ENCODE measurements at regions not wholly inside any gene's neighbourhood (a gene's known extent, or its start where the extent isn't known, plus 50 kb on each side); places are given as distances from the start of the nearest gene placed in this dataset.

DNA sequence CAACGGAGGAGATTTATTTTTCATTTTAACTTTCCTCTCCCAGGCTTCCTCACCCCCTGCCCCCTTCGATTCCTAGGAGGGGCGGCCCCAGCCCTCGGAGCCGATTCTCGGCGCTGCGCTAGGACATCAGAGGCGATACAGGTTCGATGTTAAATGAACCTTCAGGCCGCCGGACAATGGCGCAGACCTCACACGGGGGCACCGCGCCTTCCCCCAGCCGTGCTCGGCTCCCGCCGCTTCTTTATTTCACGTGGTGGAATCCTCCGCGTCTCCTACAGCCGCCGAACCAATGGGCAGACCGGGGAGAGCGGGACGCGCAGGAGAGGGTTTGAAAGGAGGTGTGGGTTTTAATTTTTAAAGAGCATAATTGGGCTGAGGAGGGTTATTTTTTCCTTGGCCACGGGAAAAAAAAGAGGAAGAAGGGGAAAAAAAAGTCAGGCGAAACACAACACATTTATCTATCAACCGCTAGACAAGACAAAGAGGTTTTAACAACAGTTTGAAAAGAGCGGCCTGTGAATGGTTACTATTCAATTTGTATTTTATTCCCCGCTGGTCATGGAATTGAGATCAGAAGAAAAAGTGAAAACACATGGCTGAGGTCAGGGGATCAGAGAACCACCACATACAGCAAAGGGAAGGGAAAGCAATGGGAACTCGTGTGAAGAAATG lies 126.8 kb downstream of the TMEM174 start:
- Histone ChIP-seq H3K79me2 (ENCODE audit: insufficient read depth) (no peaks in the 10 kb centered on the region), H3K4me3 (ENCODE audit: low read depth in 2 of 2, low read length in 1 of 2) (peak overlapping the region; percentile 34 to 35; a peak in 2 of 4 replicates), H3K4me2 (peak overlapping the region; percentile 65), H3K9me2 (no peaks in the 10 kb centered on the region), H3F3A (replicated peaks; ENCODE audit: insufficient read depth) (peaks cover 12% of the 10 kb centered on the region), H3K36me3 (replicated peaks in 1 of 2; ENCODE audit: control insufficient read depth in 1 of 2, insufficient read depth in 2 of 2, low read length in 1 of 2) (no peaks in the 10 kb centered on the region), H4K20me1 (ENCODE audit: insufficient read depth) (no peaks in the 10 kb centered on the region), H2AFZ (ENCODE audit: low read depth) (peak overlapping the region; percentile 85; the same call in 1 of the 2 replicates), H3K9me3 (no peaks in the 10 kb centered on the region), H3K4me1 (ENCODE audit: control insufficient read depth in 1 of 2, insufficient read depth in 2 of 2, low read depth in 1 of 2, low read length in 1 of 2) (peaks cover 0 to 4% of the 10 kb centered on the region in 2 experiments; a peak in 1 of 4 replicates), H3K27ac (ENCODE audit: low read depth in 2 of 2, low read length in 1 of 2) (peak overlapping the region in 1 of 2 experiments; percentile 72; a peak in 3 of 4 replicates), H3K27me3 (ENCODE audit: insufficient read depth) (no peaks in the 10 kb centered on the region), H3K9ac (peak overlapping the region; percentile 63; the same call in 1 of the 2 replicates)
- peak; percentile 52 for DNase-seq
- ChIA-PET POLR2A (no interaction called here), CTCF (interaction anchor here (0.6 to 2.7 kb wide), 8 partner anchors 8 to 151 kb away, joined by 3 to 9 read pairs (median 4); no protein-coding TSS in a partner anchor)
- TF ChIP-seq MAX (IDR thresholded peaks at IDR 0.05; ENCODE audit: low read depth) (peak; percentile 70), FOXJ3 (CRISPR knock-in tag; IDR thresholded peaks at IDR 0.05) (no peak)
- 29% methylated on average over 35 of the region's 35 CpGs for WGBS (ENCODE audit: low lambda C conversion rate)

- H3K27me3 ChIP-seq (ENCODE audit: insufficient read depth), result no peaks in the 10 kb centered on the region
- H3K79me2 ChIP-seq (ENCODE audit: insufficient read depth), result no peaks in the 10 kb centered on the region
- H2AFZ ChIP-seq (ENCODE audit: low read depth), result peak overlapping the region; percentile 85
- no peaks in the 10 kb centered on the region for H3K9me3 ChIP-seq
- no peaks in the 10 kb centered on the region for H3K9me2 ChIP-seq
- DNase-seq, result peak; percentile 82
- POLR2A ChIA-PET, result no interaction called here
- H4K20me1 ChIP-seq (ENCODE audit: insufficient read depth), result no peaks in the 10 kb centered on the region
- H3K27ac ChIP-seq (ENCODE audit: low read depth in 2 of 2, low read length in 1 of 2), result peak overlapping the region in 1 of 2 experiments; percentile 72
- H3K9ac ChIP-seq, result peak overlapping the region; percentile 63
- H3K36me3 ChIP-seq (replicated peaks in 1 of 2; ENCODE audit: control insufficient read depth in 1 of 2, insufficient read depth in 2 of 2, low read length in 1 of 2), result no peaks in the 10 kb centered on the region
- WGBS (ENCODE audit: low lambda C conversion rate), result 21% methylated on average over 34 of the region's 66 CpGs
- H3K4me2 ChIP-seq, result peak overlapping the region; percentile 65
- H3K4me3 ChIP-seq (ENCODE audit: low read depth in 2 of 2, low read length in 1 of 2), result peak overlapping the region; percentile 34 to 35; a peak in 3 of 4 replicates
- CTCF ChIA-PET, result interaction anchor here (0.7 to 2.7 kb wide), 9 partner anchors 9 to 145 kb away, joined by 3 to 9 read pairs (median 3); no protein-coding TSS in a partner anchor
- TF ChIP-seq CTCF (IDR thresholded peaks at IDR 0.05) (peak; percentile 48), USF1 (IDR thresholded peaks at IDR 0.05; ENCODE audit: borderline replicate concordance, low read depth) (no peak), YY1 (IDR thresholded peaks at IDR 0.05; ENCODE audit: low read depth) (no peak)
- peaks cover 0 to 4% of the 10 kb centered on the region in 2 experiments; a peak in 1 of 4 replicates for H3K4me1 ChIP-seq (ENCODE audit: control insufficient read depth in 1 of 2, insufficient read depth in 2 of 2, low read depth in 1 of 2, low read length in 1 of 2)
- H3F3A ChIP-seq (replicated peaks; ENCODE audit: insufficient read depth), result peaks cover 12% of the 10 kb centered on the region
Measured at GRCh38 chr5:73298772-73299630, 126.0 kb downstream of the TMEM174 start.
